Inferior parietal cortex (tissue), 1 donor: ENCODE measurements at regions not wholly inside any gene's neighbourhood (a gene's known extent, or its start where the extent isn't known, plus 50 kb on each side); places are given as distances from the start of the nearest gene placed in this dataset.

Experiments
- DNase-seq: peaks from one replicate; pipeline ENCODE4 v3.0.0-alpha.2; 2016; ENCODE audit errors: extremely low spot score

GRCh38 chr22:49640366-49641095, 187.1 kb downstream of the BRD1 start:
- no peak for DNase-seq

DNA sequence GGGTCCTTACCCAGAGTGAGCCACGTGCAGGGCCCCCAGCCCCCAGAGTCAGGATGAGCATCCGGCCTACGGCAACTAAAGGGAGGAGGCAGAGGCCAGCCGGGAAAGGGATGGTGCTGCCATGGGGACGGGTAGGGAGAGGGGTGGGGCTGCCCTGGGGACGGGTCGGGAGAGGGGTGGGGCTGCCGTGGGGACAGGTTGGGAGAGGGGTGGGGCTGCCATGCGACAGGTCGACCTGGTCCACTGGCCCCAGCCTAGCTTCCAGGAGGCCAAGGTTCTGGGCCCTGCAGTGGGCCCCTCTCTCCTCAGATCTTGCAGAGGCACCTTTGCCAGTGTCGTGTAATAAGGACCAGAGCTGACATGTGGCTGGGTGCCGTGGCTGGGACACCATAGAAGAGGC, 187.7 kb downstream of the BRD1 start:
- no peak for DNase-seq

DNA sequence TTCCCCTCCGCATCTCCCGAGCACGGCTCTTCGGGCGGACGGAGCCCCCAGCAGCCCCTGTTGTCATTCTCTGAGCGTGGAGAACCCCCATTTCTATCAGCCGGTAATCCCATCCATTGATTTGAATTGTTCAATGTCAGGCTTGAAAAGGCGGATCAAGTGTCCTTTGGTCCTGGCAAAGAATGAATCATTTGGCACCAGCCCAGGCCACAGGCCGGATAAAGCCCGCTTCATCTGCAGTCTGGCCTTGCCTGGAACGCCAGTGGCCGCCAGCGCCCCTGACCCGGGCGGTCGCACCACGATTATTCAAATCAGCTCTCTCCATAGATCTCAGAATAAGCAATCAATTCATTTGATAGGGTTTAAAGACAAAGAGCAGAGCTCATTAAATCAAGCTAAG, 188.9 kb downstream of the BRD1 start:
- peak; percentile 51 for DNase-seq

GRCh38 chr22:49638001-49638400, 189.7 kb downstream of the BRD1 start:
- DNase-seq: no peak

DNA sequence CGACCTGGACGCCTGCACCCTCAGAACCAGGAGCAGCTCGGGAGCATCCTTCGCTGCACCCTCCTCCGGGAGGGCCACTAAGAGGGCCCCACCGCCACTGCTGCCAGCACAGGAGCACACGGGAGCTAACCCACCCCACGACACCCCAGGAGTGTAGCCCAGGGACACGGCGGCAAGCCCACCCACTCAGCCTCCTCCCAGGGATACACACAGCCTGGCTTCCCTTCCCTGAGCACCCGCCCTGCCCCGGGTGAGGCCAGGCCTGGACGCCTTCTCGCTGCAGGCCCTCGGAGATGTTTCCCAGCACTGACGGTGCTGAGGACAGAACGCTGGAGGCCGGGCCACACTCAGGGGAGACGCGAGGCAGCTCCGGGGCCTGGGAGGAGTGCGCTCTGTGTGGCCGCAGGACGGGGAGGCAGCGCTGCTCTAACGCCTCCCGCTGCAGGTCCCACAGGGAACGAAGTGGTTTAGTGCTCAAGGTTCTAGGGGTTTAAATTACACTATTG, 190.4 kb downstream of the BRD1 start:
- no peak for DNase-seq

- no peak for DNase-seq
Measured at GRCh38 chr22:49636649-49637048, 191.0 kb downstream of the BRD1 start.

DNA sequence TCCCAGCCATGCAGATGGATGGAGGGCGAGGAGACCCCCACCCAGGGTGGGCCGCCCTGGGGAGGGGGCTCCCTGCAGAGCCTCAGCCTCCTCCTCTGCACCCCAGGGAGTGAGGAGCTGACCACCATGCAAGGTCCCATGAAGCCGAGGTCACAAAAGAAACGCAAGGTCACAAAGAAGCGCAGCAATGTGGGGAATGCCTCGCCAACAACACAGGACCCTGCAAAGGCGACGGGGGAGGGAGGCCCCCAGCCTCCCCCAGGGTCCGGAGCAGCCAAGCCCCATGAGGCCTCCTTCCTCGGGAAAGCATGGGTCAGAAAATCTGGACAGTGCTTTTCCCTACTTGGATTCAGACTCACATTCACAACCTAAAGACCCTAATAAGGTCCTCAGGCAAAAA, 191.5 kb downstream of the BRD1 start:
- no peak for DNase-seq

- no peak for DNase-seq
Measured at GRCh38 chr22:49634006-49634772, 193.5 kb downstream of the BRD1 start.

DNA sequence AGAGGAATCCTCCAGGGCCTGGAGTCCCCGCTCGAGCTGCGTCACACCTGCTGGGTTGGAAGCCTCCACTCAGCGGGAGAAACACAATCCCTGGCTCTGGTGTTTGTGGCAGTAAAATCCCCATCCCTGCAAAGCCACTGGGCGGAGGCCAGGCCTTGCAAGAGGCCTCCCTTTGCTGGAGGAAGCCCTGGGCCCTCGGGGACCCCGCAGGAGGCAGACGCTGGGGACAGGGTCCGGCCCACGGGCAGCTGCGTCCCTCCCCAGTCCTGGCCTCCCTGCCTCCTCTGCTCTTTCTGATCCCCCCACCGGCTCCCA, 194.7 kb downstream of the BRD1 start:
- DNase-seq: no peak

- DNase-seq: peak; percentile 83
Measured at GRCh38 chr22:49632199-49633009, 195.3 kb downstream of the BRD1 start.

DNA sequence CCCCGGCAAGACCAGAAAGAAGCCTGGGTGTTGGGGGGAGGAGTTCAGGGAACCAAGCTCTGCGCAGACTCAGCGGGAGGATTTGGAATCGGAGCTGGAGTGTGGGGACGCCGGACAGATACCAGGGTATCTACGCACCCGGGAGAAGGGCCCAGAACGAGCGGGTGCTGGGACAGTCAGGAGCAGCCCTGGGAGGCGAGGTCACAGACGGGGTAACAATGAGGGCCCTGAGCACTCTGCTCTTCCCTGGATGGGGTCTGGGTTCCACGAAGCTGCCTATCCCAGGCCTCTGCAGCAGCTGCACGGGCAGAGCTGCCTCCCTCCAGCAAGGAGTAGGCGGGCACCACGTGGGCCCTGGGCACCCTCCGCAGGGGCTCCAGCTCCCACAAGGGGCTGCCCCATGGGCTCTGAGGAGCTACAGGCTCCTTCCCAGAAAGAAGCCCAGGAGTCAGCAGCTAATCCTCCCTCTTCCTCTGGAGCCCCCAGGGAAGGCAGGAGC, 197.2 kb downstream of the BRD1 start:
- DNase-seq: no peak

DNA sequence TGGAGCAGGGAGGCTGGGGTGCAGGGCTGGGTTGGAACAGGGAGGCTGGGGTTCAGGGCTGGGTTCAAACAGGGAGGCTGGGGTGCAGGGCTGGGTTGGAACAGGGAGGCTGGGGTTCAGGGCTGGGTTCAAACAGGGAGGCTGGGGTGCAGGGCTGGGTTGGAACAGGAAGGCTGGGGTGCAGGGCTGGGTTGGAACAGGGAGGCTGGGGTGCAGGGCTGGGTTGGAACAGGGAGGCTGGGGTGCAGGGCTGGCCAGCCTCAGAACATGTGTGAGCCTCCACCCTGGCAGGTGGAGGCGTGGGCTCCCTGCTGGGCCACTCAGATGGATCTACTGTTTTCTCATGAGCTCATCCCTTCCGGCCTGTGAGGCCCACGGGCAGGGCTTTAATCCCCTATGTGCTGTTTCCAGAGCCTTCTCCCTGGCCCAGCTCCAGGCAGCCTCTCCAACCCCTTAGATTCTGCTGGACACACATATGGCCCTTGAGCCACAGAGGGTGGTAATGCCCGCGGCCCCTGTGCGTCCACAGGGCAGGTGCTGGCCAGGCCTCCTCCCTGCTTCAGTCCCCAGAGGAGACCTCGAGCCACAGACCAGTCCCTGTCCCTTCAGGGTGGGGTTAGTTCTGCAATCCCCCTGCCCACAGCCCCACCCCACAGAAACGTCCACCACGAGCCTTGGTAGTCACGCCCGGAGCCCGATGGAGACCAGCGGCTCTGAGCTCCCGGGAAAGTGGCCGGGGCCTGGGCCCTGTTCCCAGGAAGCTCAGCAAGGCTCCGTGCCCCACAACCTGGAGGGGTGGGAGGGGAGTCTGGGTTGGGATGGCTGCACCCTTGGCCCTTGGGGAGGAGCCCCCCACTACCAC, 197.9 kb downstream of the BRD1 start:
- DNase-seq: no peak

DNA sequence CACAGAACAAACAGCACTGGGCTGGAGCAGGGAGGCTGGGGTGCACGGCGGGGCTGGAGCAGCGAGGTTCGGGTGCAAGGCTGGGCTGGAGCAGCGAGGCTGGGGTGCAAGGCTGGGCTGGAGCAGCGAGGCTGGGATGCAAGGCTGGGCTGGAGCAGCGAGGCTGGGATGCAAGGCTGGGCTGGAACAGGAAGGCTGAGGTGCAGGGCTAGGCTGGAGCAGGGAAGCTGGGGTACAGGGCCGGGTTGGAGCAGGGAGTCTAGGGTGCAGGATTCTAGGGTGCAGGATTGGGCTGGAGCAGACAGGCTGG, 198.5 kb downstream of the BRD1 start:
- no peak for DNase-seq

DNA sequence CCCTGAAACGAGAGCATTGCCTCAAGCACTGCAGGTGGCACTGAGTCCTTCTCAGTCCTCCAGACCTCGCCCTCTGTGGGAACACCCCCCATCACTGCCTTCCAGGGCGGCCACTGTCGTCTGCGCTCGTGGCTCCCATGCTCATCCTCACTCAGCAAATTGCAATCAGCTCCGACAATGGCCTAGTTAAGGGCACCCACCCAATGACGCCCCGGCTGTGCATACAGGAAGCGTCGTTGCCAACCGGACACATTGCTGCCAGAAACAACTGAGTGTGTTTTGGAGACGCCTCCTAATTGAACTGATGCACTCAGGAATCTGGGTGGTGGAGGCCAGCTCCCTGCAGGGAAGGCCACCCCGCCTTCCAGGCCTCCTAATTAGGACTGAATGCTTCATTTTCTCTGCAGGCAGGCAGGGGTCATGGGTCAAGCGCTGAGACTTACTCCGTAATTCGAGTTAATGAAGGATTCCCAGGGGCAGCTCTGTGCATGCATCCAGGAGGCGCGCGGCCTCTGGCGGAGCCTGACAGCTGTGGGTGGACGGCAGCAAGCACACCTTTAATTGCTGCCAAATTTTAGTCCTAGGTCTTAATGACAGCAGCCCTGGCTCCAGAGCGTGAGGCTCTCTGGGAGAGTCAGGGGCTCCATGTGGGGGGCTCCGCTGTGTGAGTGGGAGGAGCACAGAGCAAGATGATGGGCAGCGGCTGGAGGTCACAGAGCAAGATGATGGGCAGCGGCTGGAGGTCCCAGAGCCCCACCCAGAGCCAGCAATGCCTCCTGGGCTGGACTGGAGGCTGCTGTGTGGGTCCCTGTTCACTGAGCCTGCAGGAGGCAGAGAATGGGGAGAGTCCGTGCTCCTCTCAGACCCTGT, 199.0 kb downstream of the BRD1 start:
- no peak for DNase-seq

DNA sequence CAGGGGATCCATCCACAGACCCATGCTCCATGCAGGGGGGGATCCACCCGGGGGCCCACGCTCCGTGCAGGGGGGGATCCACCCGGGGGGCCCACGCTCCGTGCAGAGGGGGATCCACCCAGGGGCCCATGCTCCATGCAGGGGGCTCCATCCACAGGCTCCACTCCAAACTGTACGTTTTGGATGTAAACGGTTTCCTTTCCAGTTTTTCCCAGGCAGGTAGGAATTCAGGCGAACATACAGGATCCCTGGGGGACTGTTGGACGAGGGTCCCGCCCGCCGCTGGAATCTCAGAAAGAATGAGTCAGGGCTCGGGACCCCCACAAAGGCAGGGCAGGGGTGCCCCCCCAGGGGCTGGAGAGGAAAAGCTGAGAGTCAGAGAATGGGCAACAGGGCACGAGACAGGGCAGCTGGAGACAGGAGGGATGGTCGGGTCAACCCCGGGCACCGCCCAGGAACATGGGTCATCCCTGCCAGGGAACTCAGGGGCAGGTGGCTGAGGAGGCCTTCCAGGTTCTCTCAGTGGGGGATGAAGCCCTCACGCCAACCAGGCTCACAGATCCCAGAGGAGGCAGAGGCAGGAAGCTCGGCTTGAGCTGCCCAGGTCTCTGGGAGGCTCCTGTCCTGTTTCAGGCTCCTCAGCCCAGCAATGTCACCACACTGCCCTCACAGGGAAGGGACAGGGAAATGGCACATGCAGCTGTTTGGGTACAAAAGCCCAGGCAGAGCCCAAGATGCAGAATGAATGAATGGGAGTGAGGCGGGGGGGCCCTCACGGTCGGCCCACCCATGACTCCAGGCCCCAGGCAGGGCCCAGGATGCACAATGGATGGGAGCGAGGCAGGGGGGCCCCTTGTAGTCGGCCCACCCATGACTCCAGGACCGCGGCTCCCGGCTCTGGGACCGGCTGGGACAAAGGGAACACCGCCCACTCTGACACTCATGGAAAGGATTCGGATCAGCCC, 200.2 kb downstream of the BRD1 start:
- DNase-seq: no peak

GRCh38 chr22:49626361-49627216, 201.1 kb downstream of the BRD1 start:
- no peak for DNase-seq

GRCh38 chr22:49624421-49625177, 203.1 kb downstream of the BRD1 start:
- DNase-seq: no peak

- no peak for DNase-seq
Measured at GRCh38 chr22:49623715-49624114, 204.0 kb downstream of the BRD1 start.
